HepG2 (cell line): ENCODE measurements at regions not wholly inside any gene's neighbourhood (a gene's known extent, or its start where the extent isn't known, plus 50 kb on each side); places are given as distances from the start of the nearest gene placed in this dataset.

ENCODE experiments used
- ATAC-seq: fragments of 200-7000 bp; cut with Tn5 transposase; 3 replicates; pipeline ENCODE4 v1.9.1; 2020; ENCODE audit warnings: mild to moderate bottlenecking, moderate library complexity
- BruUV-seq: library from RNA; stranded (reverse); fragments of 400-500 nt; replicated peaks from 2 replicates; lab custom pipeline; 2021; lab: Mats Ljungman, UMichigan
- CTCF ChIA-PET: fragments of 300-600 bp; formaldehyde crosslinking; extraction: SDS; loops from one replicate; lab custom pipeline; 2021; ENCODE audit warnings: low total read pairs, inconsistent platforms, low intra/inter-chr PET ratio; lab: Yijun Ruan, JAX
- POLR2A ChIA-PET: fragments of 350-600 bp; sonication (Branson Sonifier 250); formaldehyde crosslinking; loops from one replicate; lab custom pipeline; 2020; ENCODE audit warnings: antibody characterized with exemption, inconsistent platforms; lab: Yijun Ruan, JAX
- DNase-seq: peaks from one replicate; pipeline ENCODE4 v3.0.0-alpha.2; 2015; ENCODE audit warnings: low spot score
- FAIRE-seq: peaks from 3 replicates; lab custom pipeline; 2011; peaks lifted over from hg19 to GRCh38; lab: Jason Lieb, UNC
- H2AFZ ChIP-seq: one replicate; pipeline ENCODE4 v1.6.1; 2011; ENCODE audit warnings: low read length, inconsistent platforms
- H3K27ac ChIP-seq: fragments of 300-600 bp; 3 replicates; pipeline ENCODE4 v1.8.0; 2011; ENCODE audit warnings: mixed run types, mild to moderate bottlenecking, mixed read lengths, low read length, inconsistent platforms; ENCODE audit not compliant: insufficient read depth; ENCODE audit errors: extremely low read length
- H3K27me3 ChIP-seq, 2 experiments: fragments of 200-600 bp in 1 of 2; 2 replicates in 1 of 2; 3 replicates in 1 of 2; pipeline versions ENCODE4 v1.6.0 to v1.8.0; 2011; ENCODE audit warnings: low read length in 2 of 2, mild to moderate bottlenecking in 2 of 2, moderate library complexity in 2 of 2, inconsistent platforms in 1 of 2; ENCODE audit not compliant: insufficient read depth in 2 of 2, control insufficient read depth in 1 of 2
- H3K36me3 ChIP-seq, 2 experiments: fragments of 200-600 bp in 1 of 2; replicated peaks in 1 of 2; 2 replicates in 1 of 2; 3 replicates in 1 of 2; pipeline versions ENCODE4 v1.5.1 to v1.8.0; 2011; ENCODE audit warnings: low read length in 2 of 2, inconsistent platforms in 1 of 2; ENCODE audit not compliant: insufficient read depth in 2 of 2, control insufficient read depth in 1 of 2
- H3K4me1 ChIP-seq: 2 replicates; pipeline ENCODE4 v1.5.1; 2012; ENCODE audit warnings: low read length, inconsistent platforms; ENCODE audit not compliant: insufficient read depth
- H3K4me2 ChIP-seq: 2 replicates; pipeline ENCODE4 v1.6.0; 2011; ENCODE audit warnings: low read depth, low read length, inconsistent platforms
- H3K4me3 ChIP-seq, 3 experiments: fragments of 200-600 bp in 1 of 3; sonication (generic), shearing (Covaris generic) in 1 of 3; replicated peaks in 1 of 3; 2 replicates each; pipeline ENCODE4 v1.5.1; 2011 to 2016; ENCODE audit warnings: low read length in 3 of 3, inconsistent platforms in 2 of 3, low read depth in 2 of 3, mild to moderate bottlenecking in 2 of 3, control low read depth in 1 of 3, mixed read lengths in 1 of 3; ENCODE audit not compliant: insufficient read depth in 1 of 3
- H3K79me2 ChIP-seq: one replicate; pipeline ENCODE4 v1.6.1; 2011; ENCODE audit warnings: low read length, inconsistent platforms; ENCODE audit not compliant: insufficient read depth
- H3K9ac ChIP-seq: 2 replicates; pipeline ENCODE4 v1.6.0; 2011; ENCODE audit warnings: mild to moderate bottlenecking, low read depth, low read length, inconsistent platforms; ENCODE audit not compliant: insufficient read depth
- H3K9me3 ChIP-seq: 2 replicates; pipeline ENCODE4 v1.5.1; 2012; ENCODE audit warnings: mild to moderate bottlenecking, low read length
- H4K20me1 ChIP-seq: 2 replicates; pipeline ENCODE4 v1.6.0; 2011; ENCODE audit warnings: inconsistent platforms, mild to moderate bottlenecking, low read length, moderate library complexity; ENCODE audit not compliant: insufficient read depth
- ATF5 ChIP-seq: sonication (generic); formaldehyde crosslinking; IDR thresholded peaks from 2 replicates; pipeline ENCODE4 v1.4.0; 2020; ENCODE audit warnings: mild to moderate bottlenecking, low read depth, missing genetic modification reagents
- CHCHD3 ChIP-seq: sonication (generic); formaldehyde crosslinking; IDR thresholded peaks from 2 replicates; pipeline ENCODE4 v1.8.0; 2022; ENCODE audit warnings: mild to moderate bottlenecking, missing genetic modification reagents, moderate library complexity
- GZF1 ChIP-seq: sonication (generic); formaldehyde crosslinking; IDR thresholded peaks from 2 replicates; pipeline ENCODE4 v1.5.1; 2020; ENCODE audit warnings: mild to moderate bottlenecking, missing genetic modification reagents
- KLF9 ChIP-seq: IDR thresholded peaks from 2 replicates; pipeline ENCODE4 v1.6.1; 2016; ENCODE audit warnings: low read depth
- MTERF4 ChIP-seq: sonication (generic); formaldehyde crosslinking; IDR thresholded peaks from 2 replicates; pipeline ENCODE4 v1.8.0; 2023; ENCODE audit warnings: mild to moderate bottlenecking, missing genetic modification reagents
- SIN3A ChIP-seq: IDR thresholded peaks from 2 replicates; pipeline ENCODE4 v1.6.1; 2011; ENCODE audit warnings: low read depth, mild to moderate bottlenecking, control low read depth, low read length, borderline replicate concordance
- TBL1XR1 ChIP-seq: fragments of 150-350 bp; IDR thresholded peaks from 2 replicates; pipeline ENCODE4 v1.6.1; 2014; ENCODE audit warnings: borderline replicate concordance, low read length; ENCODE audit not compliant: partially characterized antibody
- TOE1 ChIP-seq: sonication (generic); formaldehyde crosslinking; IDR thresholded peaks from 2 replicates; pipeline ENCODE4 v1.4.0; 2020; ENCODE audit warnings: mild to moderate bottlenecking, missing genetic modification reagents
- XRCC5 ChIP-seq: fragments of 200-400 bp; formaldehyde crosslinking; optimal IDR thresholded peaks from 2 replicates; pipeline ENCODE3; 2017; ENCODE audit warnings: mild to moderate bottlenecking, low read length
- ZFP62 ChIP-seq: sonication (generic); formaldehyde crosslinking; IDR thresholded peaks from 2 replicates; pipeline ENCODE4 v1.4.0; 2020; ENCODE audit warnings: missing genetic modification reagents
- ZFP82 ChIP-seq: sonication (generic); formaldehyde crosslinking; IDR thresholded peaks from 2 replicates; pipeline ENCODE4 v1.5.1; 2020; ENCODE audit warnings: mild to moderate bottlenecking, missing genetic modification reagents, borderline replicate concordance
- ZNF30 ChIP-seq: sonication (generic); formaldehyde crosslinking; IDR thresholded peaks from 2 replicates; pipeline ENCODE4 v1.5.0; 2020; ENCODE audit warnings: mild to moderate bottlenecking, missing genetic modification reagents
- ZNF367 ChIP-seq: sonication (generic); formaldehyde crosslinking; IDR thresholded peaks from 2 replicates; pipeline ENCODE4 v1.4.0; 2020; ENCODE audit warnings: missing genetic modification reagents, borderline replicate concordance
- ZNF703 ChIP-seq: sonication (generic); formaldehyde crosslinking; IDR thresholded peaks from 2 replicates; pipeline ENCODE4 v1.5.1; 2020; ENCODE audit warnings: missing genetic modification reagents, mild to moderate bottlenecking, moderate library complexity, borderline replicate concordance
- WGBS: methylation state at CpG from one replicate; pipeline ENCODE4 v1.1.6; 2017; ENCODE audit warnings: low lambda C conversion rate; 5-methylcytosine and 5-hydroxymethylcytosine counted together
- in situ Hi-C: cut with HindIII; loops from 2 replicates; pipeline ENCODE4 v1.10.0; 2017; ENCODE audit warnings: low pct_unique_long_range_greater_than_20kb; ENCODE audit not compliant: extremely low pct_ligation_motif_present
- intact Hi-C: fragments of 100-400 bp; cut with micrococcal nuclease; formaldehyde crosslinking; loops from one replicate; pipeline ENCODE4 v1.10.0; 2022; ENCODE audit not compliant: unreplicated experiment
- TF ChIP-seq, protein P1 (sequence below): sonication (generic); formaldehyde crosslinking; IDR thresholded peaks from 2 replicates; pipeline ENCODE4 v1.4.0; 2020; ENCODE audit warnings: missing genetic modification reagents, borderline replicate concordance
- TF ChIP-seq, protein P2 (sequence below): IDR thresholded peaks from 2 replicates; pipeline ENCODE4 v1.6.1; 2016; ENCODE audit warnings: low read depth, control low read depth
- TF ChIP-seq, protein P3 (sequence below), 2 experiments: sonication (generic) in 1 of 2; formaldehyde crosslinking in 1 of 2; IDR thresholded peaks; 2 replicates each; pipeline versions ENCODE4 v1.4.0 to v1.6.1; 2018 to 2020; ENCODE audit warnings: missing genetic modification reagents in 2 of 2, borderline replicate concordance in 1 of 2, low read depth in 1 of 2, mild to moderate bottlenecking in 1 of 2, missing biosample characterization in 1 of 2

- TF ChIP-seq ATF5 (CRISPR knock-in tag) (no peak), ZNF30 (CRISPR knock-in tag) (no peak), KLF9 (CRISPR knock-in tag) (no peak), ZFP62 (CRISPR knock-in tag) (no peak), ZNF367 (CRISPR knock-in tag) (no peak), ZFP82 (CRISPR knock-in tag) (no peak), SIN3A (no peak)
- TF ChIP-seq, protein P1, sequence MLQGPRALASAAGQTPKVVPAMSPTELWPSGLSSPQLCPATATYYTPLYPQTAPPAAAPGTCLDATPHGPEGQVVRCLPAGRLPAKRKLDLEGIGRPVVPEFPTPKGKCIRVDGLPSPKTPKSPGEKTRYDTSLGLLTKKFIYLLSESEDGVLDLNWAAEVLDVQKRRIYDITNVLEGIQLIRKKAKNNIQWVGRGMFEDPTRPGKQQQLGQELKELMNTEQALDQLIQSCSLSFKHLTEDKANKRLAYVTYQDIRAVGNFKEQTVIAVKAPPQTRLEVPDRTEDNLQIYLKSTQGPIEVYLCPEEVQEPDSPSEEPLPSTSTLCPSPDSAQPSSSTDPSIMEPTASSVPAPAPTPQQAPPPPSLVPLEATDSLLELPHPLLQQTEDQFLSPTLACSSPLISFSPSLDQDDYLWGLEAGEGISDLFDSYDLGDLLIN (CRISPR knock-in tag) = no peak
Measured at GRCh38 chr4:147362938-147363337, 118.0 kb upstream of the EDNRA start (continued).

GRCh38 chr4:147363514-147363913 lies 117.4 kb upstream of the EDNRA start:
- H4K20me1 ChIP-seq = no peaks in the 10 kb centered on the region
- FAIRE-seq (no peak), ATAC-seq (no peak), DNase-seq (no peak)
- no TSS peak for BruUV-seq
- H3K9me3 ChIP-seq = no peaks in the 10 kb centered on the region
- no peaks in the 10 kb centered on the region for H3K36me3 ChIP-seq
- ChIA-PET POLR2A (no interaction called here), CTCF (no interaction called here)
- in situ Hi-C loops = no loop called here
- whole genome bisulfite sequencing = 7% methylated on average over 2 of the region's 2 CpGs
- H3K9ac ChIP-seq = no peak overlapping the region
- no peak overlapping the region for H3K4me3 ChIP-seq
- H2AFZ ChIP-seq = no peak overlapping the region
- no peaks in the 10 kb centered on the region for H3K27me3 ChIP-seq
- intact Hi-C loops = no loop called here
- H3K4me2 ChIP-seq = no peak overlapping the region
- no peaks in the 10 kb centered on the region for H3K79me2 ChIP-seq
- no peak overlapping the region for H3K27ac ChIP-seq
- no peaks in the 10 kb centered on the region for H3K4me1 ChIP-seq
- TF ChIP-seq ZNF703 (CRISPR knock-in tag) (no peak), CHCHD3 (CRISPR knock-in tag) (no peak), XRCC5 (no peak), MTERF4 (CRISPR knock-in tag) (no peak), TOE1 (CRISPR knock-in tag) (no peak), TBL1XR1 (no peak), GZF1 (CRISPR knock-in tag) (no peak)
- TF ChIP-seq, protein P2, sequence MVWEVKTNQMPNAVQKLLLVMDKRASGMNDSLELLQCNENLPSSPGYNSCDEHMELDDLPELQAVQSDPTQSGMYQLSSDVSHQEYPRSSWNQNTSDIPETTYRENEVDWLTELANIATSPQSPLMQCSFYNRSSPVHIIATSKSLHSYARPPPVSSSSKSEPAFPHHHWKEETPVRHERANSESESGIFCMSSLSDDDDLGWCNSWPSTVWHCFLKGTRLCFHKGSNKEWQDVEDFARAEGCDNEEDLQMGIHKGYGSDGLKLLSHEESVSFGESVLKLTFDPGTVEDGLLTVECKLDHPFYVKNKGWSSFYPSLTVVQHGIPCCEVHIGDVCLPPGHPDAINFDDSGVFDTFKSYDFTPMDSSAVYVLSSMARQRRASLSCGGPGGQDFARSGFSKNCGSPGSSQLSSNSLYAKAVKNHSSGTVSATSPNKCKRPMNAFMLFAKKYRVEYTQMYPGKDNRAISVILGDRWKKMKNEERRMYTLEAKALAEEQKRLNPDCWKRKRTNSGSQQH (CRISPR knock-in tag) = no peak
- TF ChIP-seq, protein P3, sequence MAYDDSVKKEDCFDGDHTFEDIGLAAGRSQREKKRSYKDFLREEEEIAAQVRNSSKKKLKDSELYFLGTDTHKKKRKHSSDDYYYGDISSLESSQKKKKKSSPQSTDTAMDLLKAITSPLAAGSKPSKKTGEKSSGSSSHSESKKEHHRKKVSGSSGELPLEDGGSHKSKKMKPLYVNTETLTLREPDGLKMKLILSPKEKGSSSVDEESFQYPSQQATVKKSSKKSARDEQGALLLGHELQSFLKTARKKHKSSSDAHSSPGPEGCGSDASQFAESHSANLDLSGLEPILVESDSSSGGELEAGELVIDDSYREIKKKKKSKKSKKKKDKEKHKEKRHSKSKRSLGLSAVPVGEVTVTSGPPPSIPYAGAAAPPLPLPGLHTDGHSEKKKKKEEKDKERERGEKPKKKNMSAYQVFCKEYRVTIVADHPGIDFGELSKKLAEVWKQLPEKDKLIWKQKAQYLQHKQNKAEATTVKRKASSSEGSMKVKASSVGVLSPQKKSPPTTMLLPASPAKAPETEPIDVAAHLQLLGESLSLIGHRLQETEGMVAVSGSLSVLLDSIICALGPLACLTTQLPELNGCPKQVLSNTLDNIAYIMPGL (CRISPR knock-in tag; IDR thresholded peaks at IDR 0.05; ENCODE audit: borderline replicate concordance in 1 of 2, low read depth in 1 of 2) = no peak
